ENCODE measurements at regions not wholly inside any gene's neighbourhood (a gene's known extent, or its start where the extent isn't known, plus 50 kb on each side); places are given as distances from the start of the nearest gene placed in this dataset.

DNA sequence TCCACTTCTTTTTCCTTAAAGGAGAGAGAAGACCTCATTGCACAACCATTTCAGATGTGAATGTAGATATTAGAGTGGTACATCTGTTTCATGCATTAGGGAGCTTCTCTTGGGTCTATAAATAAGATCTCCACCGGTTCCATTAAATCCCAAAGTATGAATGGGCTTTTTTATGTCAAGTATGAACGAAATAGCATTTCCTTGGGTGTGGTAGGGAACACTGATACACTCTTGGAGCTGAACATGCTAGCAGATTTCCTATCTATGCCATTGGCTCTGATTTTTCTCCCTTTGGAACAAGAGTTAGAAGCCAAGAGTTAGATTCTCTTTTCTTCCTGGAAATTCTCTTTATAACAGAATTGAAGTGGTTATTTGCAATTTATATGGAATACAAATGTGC lies 245.6 kb upstream of the ADAMTS5 start:
- Histone ChIP-seq H3K4me3 (ENCODE audit: control insufficient read depth in 1 of 7, extremely low read depth in 1 of 7, insufficient read depth in 4 of 7, low read depth in 2 of 7, low read length in 6 of 7) (no peak overlapping the region), H3K36me3 (ENCODE audit: control insufficient read depth in 4 of 4, insufficient read depth in 4 of 4, low read length in 3 of 4) (no peaks in the 10 kb centered on the region), H3K4me1 (ENCODE audit: control extremely low read depth in 1 of 4, control insufficient read depth in 4 of 4, insufficient read depth in 4 of 4, low read length in 3 of 4) (no peaks in the 10 kb centered on the region), H3K9me3 (ENCODE audit: control extremely low read depth in 1 of 5, control insufficient read depth in 4 of 5, insufficient read depth in 2 of 5, low read depth in 1 of 5, low read length in 4 of 5) (peaks cover 0 to 3% (median 0%) of the 10 kb centered on the region in 5 experiments), H3K27ac (ENCODE audit: insufficient read depth in 1 of 2, low read depth in 1 of 2, low read length in 2 of 2, poor library complexity in 1 of 2, severe bottlenecking in 2 of 2) (no peak overlapping the region), H3K27me3 (replicated peaks in 2 of 5; ENCODE audit: control insufficient read depth in 4 of 5, insufficient read depth in 5 of 5, low read length in 4 of 5) (no peaks in the 10 kb centered on the region)
- ChIA-PET CTCF (no interaction called here), POLR2A (no interaction called here)
- no peak for DNase-seq
- 83% methylated on average over 2 of the region's 2 CpGs for WGBS (ENCODE audit: insufficient coverage)

- CTCF ChIA-PET = no interaction called here
- no peak for DNase-seq
- POLR2A ChIA-PET = no interaction called here
- H3K27me3 ChIP-seq (replicated peaks in 2 of 5; ENCODE audit: control insufficient read depth in 4 of 5, insufficient read depth in 5 of 5, low read length in 4 of 5) = no peaks in the 10 kb centered on the region
- no peak overlapping the region for H3K27ac ChIP-seq (ENCODE audit: insufficient read depth in 1 of 2, low read depth in 1 of 2, low read length in 2 of 2, poor library complexity in 1 of 2, severe bottlenecking in 2 of 2)
- H3K36me3 ChIP-seq (ENCODE audit: control insufficient read depth in 4 of 4, insufficient read depth in 4 of 4, low read length in 3 of 4) = no peaks in the 10 kb centered on the region
- no peak overlapping the region for H3K4me3 ChIP-seq (ENCODE audit: control insufficient read depth in 1 of 7, extremely low read depth in 1 of 7, insufficient read depth in 4 of 7, low read depth in 2 of 7, low read length in 6 of 7)
- peaks cover 0 to 3% (median 0%) of the 10 kb centered on the region in 5 experiments for H3K9me3 ChIP-seq (ENCODE audit: control extremely low read depth in 1 of 5, control insufficient read depth in 4 of 5, insufficient read depth in 2 of 5, low read depth in 1 of 5, low read length in 4 of 5)
- H3K4me1 ChIP-seq (ENCODE audit: control extremely low read depth in 1 of 4, control insufficient read depth in 4 of 4, insufficient read depth in 4 of 4, low read length in 3 of 4) = no peaks in the 10 kb centered on the region
- WGBS (ENCODE audit: insufficient coverage) = no CpG with 5 or more reads among the region's 1 CpG
These were observed 242.7 kb upstream of the ADAMTS5 start for GRCh38 chr21:27209546-27209945.

GRCh38 chr21:27206368-27206982 lies 239.6 kb upstream of the ADAMTS5 start:
- no CpG with 5 or more reads among the region's 5 CpGs for WGBS (ENCODE audit: insufficient coverage)
- POLR2A ChIA-PET = no interaction called here

GRCh38 chr21:27202301-27202700 lies 235.4 kb upstream of the ADAMTS5 start:
- DNase-seq = no peak
- Histone ChIP-seq H3K27ac (ENCODE audit: insufficient read depth in 1 of 2, low read depth in 1 of 2, low read length in 2 of 2, poor library complexity in 1 of 2, severe bottlenecking in 2 of 2) (no peak overlapping the region), H3K4me3 (ENCODE audit: control insufficient read depth in 1 of 7, extremely low read depth in 1 of 7, insufficient read depth in 4 of 7, low read depth in 2 of 7, low read length in 6 of 7) (no peak overlapping the region), H3K27me3 (replicated peaks in 2 of 5; ENCODE audit: control insufficient read depth in 4 of 5, insufficient read depth in 5 of 5, low read length in 4 of 5) (no peaks in the 10 kb centered on the region), H3K36me3 (ENCODE audit: control insufficient read depth in 4 of 4, insufficient read depth in 4 of 4, low read length in 3 of 4) (no peaks in the 10 kb centered on the region), H3K4me1 (ENCODE audit: control extremely low read depth in 1 of 4, control insufficient read depth in 4 of 4, insufficient read depth in 4 of 4, low read length in 3 of 4) (no peaks in the 10 kb centered on the region), H3K9me3 (ENCODE audit: control extremely low read depth in 1 of 5, control insufficient read depth in 4 of 5, insufficient read depth in 2 of 5, low read depth in 1 of 5, low read length in 4 of 5) (no peaks in the 10 kb centered on the region)
- CTCF ChIA-PET = no interaction called here
- POLR2A ChIA-PET = no interaction called here

More at GRCh38 chr21:27206368-27206982, 239.6 kb upstream of the ADAMTS5 start:
- Histone ChIP-seq H3K9me3 (ENCODE audit: control extremely low read depth in 1 of 5, control insufficient read depth in 4 of 5, insufficient read depth in 2 of 5, low read depth in 1 of 5, low read length in 4 of 5) (peaks cover 0 to 3% (median 0%) of the 10 kb centered on the region in 5 experiments), H3K4me3 (ENCODE audit: control insufficient read depth in 1 of 7, extremely low read depth in 1 of 7, insufficient read depth in 4 of 7, low read depth in 2 of 7, low read length in 6 of 7) (no peak overlapping the region), H3K36me3 (ENCODE audit: control insufficient read depth in 4 of 4, insufficient read depth in 4 of 4, low read length in 3 of 4) (no peaks in the 10 kb centered on the region), H3K27me3 (replicated peaks in 2 of 5; ENCODE audit: control insufficient read depth in 4 of 5, insufficient read depth in 5 of 5, low read length in 4 of 5) (no peaks in the 10 kb centered on the region), H3K27ac (ENCODE audit: insufficient read depth in 1 of 2, low read depth in 1 of 2, low read length in 2 of 2, poor library complexity in 1 of 2, severe bottlenecking in 2 of 2) (no peak overlapping the region), H3K4me1 (ENCODE audit: control extremely low read depth in 1 of 4, control insufficient read depth in 4 of 4, insufficient read depth in 4 of 4, low read length in 3 of 4) (no peaks in the 10 kb centered on the region)
- DNase-seq = no peak
- CTCF ChIA-PET = no interaction called here

GRCh38 chr21:27201197-27201596 lies 234.3 kb upstream of the ADAMTS5 start:
- POLR2A ChIA-PET = no interaction called here
- no peaks in the 10 kb centered on the region for H3K36me3 ChIP-seq (ENCODE audit: control insufficient read depth in 4 of 4, insufficient read depth in 4 of 4, low read length in 3 of 4)
- no peak for DNase-seq
- WGBS (ENCODE audit: insufficient coverage) = 100% methylated on average over 1 of the region's 3 CpGs
- no peaks in the 10 kb centered on the region for H3K4me1 ChIP-seq (ENCODE audit: control extremely low read depth in 1 of 4, control insufficient read depth in 4 of 4, insufficient read depth in 4 of 4, low read length in 3 of 4)
- H3K27ac ChIP-seq (ENCODE audit: insufficient read depth in 1 of 2, low read depth in 1 of 2, low read length in 2 of 2, poor library complexity in 1 of 2, severe bottlenecking in 2 of 2) = no peak overlapping the region
- CTCF ChIA-PET = no interaction called here
- H3K4me3 ChIP-seq (ENCODE audit: control insufficient read depth in 1 of 7, extremely low read depth in 1 of 7, insufficient read depth in 4 of 7, low read depth in 2 of 7, low read length in 6 of 7) = no peak overlapping the region
- H3K27me3 ChIP-seq (replicated peaks in 2 of 5; ENCODE audit: control insufficient read depth in 4 of 5, insufficient read depth in 5 of 5, low read length in 4 of 5) = no peaks in the 10 kb centered on the region
- H3K9me3 ChIP-seq (ENCODE audit: control extremely low read depth in 1 of 5, control insufficient read depth in 4 of 5, insufficient read depth in 2 of 5, low read depth in 1 of 5, low read length in 4 of 5) = no peaks in the 10 kb centered on the region

DNA sequence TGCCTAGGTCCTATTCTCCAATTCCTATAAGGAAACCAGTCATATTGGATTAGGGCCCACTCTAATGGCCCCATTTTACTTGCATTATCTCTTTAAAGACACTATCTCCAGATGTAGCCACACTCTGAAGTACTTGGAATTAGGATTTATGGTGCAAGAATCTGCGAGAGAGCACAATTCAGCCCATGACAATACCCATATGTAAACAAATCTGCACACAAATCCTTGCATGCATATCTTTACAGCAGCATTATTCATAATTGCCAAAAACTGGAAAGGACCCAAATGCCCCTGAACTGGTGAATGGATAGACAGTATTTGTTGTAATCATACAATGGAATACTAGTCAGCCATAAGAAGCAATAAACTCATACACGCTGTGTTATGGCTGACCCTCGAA lies 229.8 kb upstream of the ADAMTS5 start:
- DNase-seq = no peak
- CTCF ChIA-PET = no interaction called here
- POLR2A ChIA-PET = no interaction called here
- Histone ChIP-seq H3K27me3 (replicated peaks in 2 of 5; ENCODE audit: control insufficient read depth in 4 of 5, insufficient read depth in 5 of 5, low read length in 4 of 5) (no peaks in the 10 kb centered on the region), H3K27ac (ENCODE audit: insufficient read depth in 1 of 2, low read depth in 1 of 2, low read length in 2 of 2, poor library complexity in 1 of 2, severe bottlenecking in 2 of 2) (no peak overlapping the region), H3K4me1 (ENCODE audit: control extremely low read depth in 1 of 4, control insufficient read depth in 4 of 4, insufficient read depth in 4 of 4, low read length in 3 of 4) (no peaks in the 10 kb centered on the region), H3K36me3 (ENCODE audit: control insufficient read depth in 4 of 4, insufficient read depth in 4 of 4, low read length in 3 of 4) (no peaks in the 10 kb centered on the region), H3K4me3 (ENCODE audit: control insufficient read depth in 1 of 7, extremely low read depth in 1 of 7, insufficient read depth in 4 of 7, low read depth in 2 of 7, low read length in 6 of 7) (no peak overlapping the region), H3K9me3 (ENCODE audit: control extremely low read depth in 1 of 5, control insufficient read depth in 4 of 5, insufficient read depth in 2 of 5, low read depth in 1 of 5, low read length in 4 of 5) (no peaks in the 10 kb centered on the region)
- 100% methylated on average over 2 of the region's 3 CpGs for WGBS (ENCODE audit: insufficient coverage)

GRCh38 chr21:27192281-27192949 lies 225.5 kb upstream of the ADAMTS5 start:
- ChIA-PET POLR2A (no interaction called here), CTCF (no interaction called here)
- no peak overlapping the region for H3K27ac ChIP-seq (ENCODE audit: insufficient read depth in 1 of 2, low read depth in 1 of 2, low read length in 2 of 2, poor library complexity in 1 of 2, severe bottlenecking in 2 of 2)
- H3K36me3 ChIP-seq (ENCODE audit: control insufficient read depth in 4 of 4, insufficient read depth in 4 of 4, low read length in 3 of 4) = no peaks in the 10 kb centered on the region
- no peaks in the 10 kb centered on the region for H3K27me3 ChIP-seq (replicated peaks in 2 of 5; ENCODE audit: control insufficient read depth in 4 of 5, insufficient read depth in 5 of 5, low read length in 4 of 5)
- no peak overlapping the region for H3K4me3 ChIP-seq (ENCODE audit: control insufficient read depth in 1 of 7, extremely low read depth in 1 of 7, insufficient read depth in 4 of 7, low read depth in 2 of 7, low read length in 6 of 7)
- WGBS (ENCODE audit: insufficient coverage) = 88% methylated on average over 1 of the region's 3 CpGs
- no peaks in the 10 kb centered on the region for H3K4me1 ChIP-seq (ENCODE audit: control extremely low read depth in 1 of 4, control insufficient read depth in 4 of 4, insufficient read depth in 4 of 4, low read length in 3 of 4)
- no peaks in the 10 kb centered on the region for H3K9me3 ChIP-seq (ENCODE audit: control extremely low read depth in 1 of 5, control insufficient read depth in 4 of 5, insufficient read depth in 2 of 5, low read depth in 1 of 5, low read length in 4 of 5)
- DNase-seq = no peak

Data from common myeloid progenitor, CD34-positive (primary cell).